ENCODE measurements at regions not wholly inside any gene's neighbourhood (a gene's known extent, or its start where the extent isn't known, plus 50 kb on each side); places are given as distances from the start of the nearest gene placed in this dataset.

- no peaks in the 10 kb centered on the region for H3K27me3 Mint-ChIP-seq
- no peak for TF ChIP-seq CTCF (conservative IDR thresholded peaks at IDR 0.05)
- H3K4me3 Mint-ChIP-seq, result no peak overlapping the region
- no peaks in the 10 kb centered on the region for H3K36me3 Mint-ChIP-seq
- DNase-seq (ENCODE audit: extremely low spot score, unreplicated experiment), result no peak
- H3K4me1 Mint-ChIP-seq (ENCODE audit: unreplicated experiment), result no peaks in the 10 kb centered on the region
- H3K9me3 Mint-ChIP-seq, result peaks cover 5% of the 10 kb centered on the region
- no peak overlapping the region for H3K27ac Mint-ChIP-seq
These were observed 160.0 kb upstream of the PDE5A start for GRCh38 chr4:119788349-119789266.

- no peak for DNase-seq (ENCODE audit: extremely low spot score, unreplicated experiment)
- H3K27ac Mint-ChIP-seq, result no peak overlapping the region
- no peak overlapping the region for H3K4me3 Mint-ChIP-seq
- H3K4me1 Mint-ChIP-seq (ENCODE audit: unreplicated experiment), result no peaks in the 10 kb centered on the region
- H3K27me3 Mint-ChIP-seq, result no peaks in the 10 kb centered on the region
- no peaks in the 10 kb centered on the region for H3K36me3 Mint-ChIP-seq
- peak; percentile 39 for TF ChIP-seq CTCF (conservative IDR thresholded peaks at IDR 0.05)
- H3K9me3 Mint-ChIP-seq, result peaks cover 5% of the 10 kb centered on the region
These were observed 157.4 kb upstream of the PDE5A start for GRCh38 chr4:119785963-119786362.

GRCh38 chr4:119783189-119783983, 154.8 kb upstream of the PDE5A start:
- Mint-ChIP-seq H3K27ac (no peak overlapping the region), H3K27me3 (no peaks in the 10 kb centered on the region), H3K36me3 (no peaks in the 10 kb centered on the region), H3K4me3 (no peak overlapping the region), H3K4me1 (ENCODE audit: unreplicated experiment) (no peaks in the 10 kb centered on the region), H3K9me3 (peaks cover 5% of the 10 kb centered on the region)
- DNase-seq (ENCODE audit: extremely low spot score, unreplicated experiment), result no peak
- TF ChIP-seq CTCF (conservative IDR thresholded peaks at IDR 0.05), result no peak

- no peak for DNase-seq (ENCODE audit: extremely low spot score, unreplicated experiment)
- Mint-ChIP-seq H3K9me3 (peaks cover 5% of the 10 kb centered on the region), H3K36me3 (no peaks in the 10 kb centered on the region), H3K27ac (no peak overlapping the region), H3K4me1 (ENCODE audit: unreplicated experiment) (no peaks in the 10 kb centered on the region), H3K27me3 (no peaks in the 10 kb centered on the region), H3K4me3 (no peak overlapping the region)
- no peak for TF ChIP-seq CTCF (conservative IDR thresholded peaks at IDR 0.05)
These were observed 152.4 kb upstream of the PDE5A start for GRCh38 chr4:119781044-119781443.

GRCh38 chr4:119774840-119775239, 146.2 kb upstream of the PDE5A start:
- no peaks in the 10 kb centered on the region for H3K4me1 Mint-ChIP-seq (ENCODE audit: unreplicated experiment)
- no peaks in the 10 kb centered on the region for H3K36me3 Mint-ChIP-seq
- H3K4me3 Mint-ChIP-seq, result no peak overlapping the region
- H3K27ac Mint-ChIP-seq, result no peak overlapping the region
- no peaks in the 10 kb centered on the region for H3K9me3 Mint-ChIP-seq
- DNase-seq (ENCODE audit: extremely low spot score, unreplicated experiment), result no peak
- TF ChIP-seq CTCF (conservative IDR thresholded peaks at IDR 0.05), result no peak
- H3K27me3 Mint-ChIP-seq, result no peaks in the 10 kb centered on the region

All from type B pancreatic cell (in vitro differentiated cells).